ENCODE measurements at regions not wholly inside any gene's neighbourhood (a gene's known extent, or its start where the extent isn't known, plus 50 kb on each side); places are given as distances from the start of the nearest gene placed in this dataset.

GRCh38 chr13:74836628-74837027, 645.3 kb downstream of the TBC1D4 start:
- Histone ChIP-seq H3K27me3 (replicated peaks; ENCODE audit: insufficient read depth, low read length) (no peaks in the 10 kb centered on the region), H3K4me3 (ENCODE audit: low read length) (no peak overlapping the region), H3K27ac (ENCODE audit: low read length) (no peak overlapping the region), H2AFZ (ENCODE audit: low read length) (no peak overlapping the region), H3K36me3 (replicated peaks; ENCODE audit: insufficient read depth, low read length) (no peaks in the 10 kb centered on the region), H3K79me2 (ENCODE audit: low read length) (no peaks in the 10 kb centered on the region), H4K20me1 (ENCODE audit: insufficient read depth, low read length) (no peaks in the 10 kb centered on the region), H3K9me2 (replicated peaks; ENCODE audit: insufficient read depth, low read length) (no peaks in the 10 kb centered on the region), H3F3A (ENCODE audit: insufficient read depth, low read length) (no peaks in the 10 kb centered on the region), H3K4me2 (ENCODE audit: low read depth, low read length) (no peak overlapping the region), H3K4me1 (ENCODE audit: low read length) (no peaks in the 10 kb centered on the region), H3K9ac (ENCODE audit: low read length) (no peak overlapping the region), H3K9me3 (replicated peaks; ENCODE audit: insufficient read depth, low read length) (no peaks in the 10 kb centered on the region)
- DNase-seq, result no peak
- TF ChIP-seq EZH2 (optimal IDR thresholded peaks at IDR 0.05; ENCODE audit: low read depth, low read length) (no peak), EZH2phosphoT487 (IDR thresholded peaks at IDR 0.05; ENCODE audit: low read length) (no peak), CTCF (IDR thresholded peaks at IDR 0.05; ENCODE audit: low read length) (no peak)

- Histone ChIP-seq H3K9ac (ENCODE audit: low read length) (no peak overlapping the region), H4K20me1 (ENCODE audit: insufficient read depth, low read length) (no peaks in the 10 kb centered on the region), H2AFZ (ENCODE audit: low read length) (no peak overlapping the region), H3K36me3 (replicated peaks; ENCODE audit: insufficient read depth, low read length) (no peaks in the 10 kb centered on the region), H3K9me3 (replicated peaks; ENCODE audit: insufficient read depth, low read length) (no peaks in the 10 kb centered on the region), H3K4me2 (ENCODE audit: low read depth, low read length) (no peak overlapping the region), H3K79me2 (ENCODE audit: low read length) (no peaks in the 10 kb centered on the region), H3K4me3 (ENCODE audit: low read length) (no peak overlapping the region), H3K27me3 (replicated peaks; ENCODE audit: insufficient read depth, low read length) (no peaks in the 10 kb centered on the region), H3K4me1 (ENCODE audit: low read length) (no peaks in the 10 kb centered on the region), H3K9me2 (replicated peaks; ENCODE audit: insufficient read depth, low read length) (no peaks in the 10 kb centered on the region), H3F3A (ENCODE audit: insufficient read depth, low read length) (no peaks in the 10 kb centered on the region), H3K27ac (ENCODE audit: low read length) (no peak overlapping the region)
- TF ChIP-seq EZH2phosphoT487 (IDR thresholded peaks at IDR 0.05; ENCODE audit: low read length), result no peak
- no peak for TF ChIP-seq EZH2 (optimal IDR thresholded peaks at IDR 0.05; ENCODE audit: low read depth, low read length)
- no peak for TF ChIP-seq CTCF (IDR thresholded peaks at IDR 0.05; ENCODE audit: low read length)
- DNase-seq, result no peak
These were observed 646.4 kb downstream of the TBC1D4 start for GRCh38 chr13:74835579-74835978.

- DNase-seq, result no peak
- H2AFZ ChIP-seq (ENCODE audit: low read length), result no peak overlapping the region
- TF ChIP-seq EZH2 (optimal IDR thresholded peaks at IDR 0.05; ENCODE audit: low read depth, low read length) (no peak), EZH2phosphoT487 (IDR thresholded peaks at IDR 0.05; ENCODE audit: low read length) (no peak), CTCF (IDR thresholded peaks at IDR 0.05; ENCODE audit: low read length) (no peak)
- H3K27me3 ChIP-seq (replicated peaks; ENCODE audit: insufficient read depth, low read length), result no peaks in the 10 kb centered on the region
- H4K20me1 ChIP-seq (ENCODE audit: insufficient read depth, low read length), result no peaks in the 10 kb centered on the region
- no peaks in the 10 kb centered on the region for H3K9me2 ChIP-seq (replicated peaks; ENCODE audit: insufficient read depth, low read length)
- no peaks in the 10 kb centered on the region for H3K4me1 ChIP-seq (ENCODE audit: low read length)
- H3K4me2 ChIP-seq (ENCODE audit: low read depth, low read length), result no peak overlapping the region
- no peak overlapping the region for H3K9ac ChIP-seq (ENCODE audit: low read length)
- no peak overlapping the region for H3K27ac ChIP-seq (ENCODE audit: low read length)
- H3K79me2 ChIP-seq (ENCODE audit: low read length), result no peaks in the 10 kb centered on the region
- no peaks in the 10 kb centered on the region for H3K9me3 ChIP-seq (replicated peaks; ENCODE audit: insufficient read depth, low read length)
- H3K36me3 ChIP-seq (replicated peaks; ENCODE audit: insufficient read depth, low read length), result no peaks in the 10 kb centered on the region
- H3K4me3 ChIP-seq (ENCODE audit: low read length), result no peak overlapping the region
- no peaks in the 10 kb centered on the region for H3F3A ChIP-seq (ENCODE audit: insufficient read depth, low read length)
These were observed 656.1 kb downstream of the TBC1D4 start for GRCh38 chr13:74825938-74826246.
